NOMO-1 treated with dmso at 0.1 percent for 144 hours (cell line): ENCODE measurements at regions not wholly inside any gene's neighbourhood (a gene's known extent, or its start where the extent isn't known, plus 50 kb on each side); places are given as distances from the start of the nearest gene placed in this dataset.
A peak's percentile ranks its signal among the peaks of the same experiment; 100 is the strongest.

Experiments
- DNase-seq: peaks from one replicate; lab custom pipeline; 2025; ENCODE audit not compliant: unreplicated experiment; lab: John Stamatoyannopoulos, UW

DNA sequence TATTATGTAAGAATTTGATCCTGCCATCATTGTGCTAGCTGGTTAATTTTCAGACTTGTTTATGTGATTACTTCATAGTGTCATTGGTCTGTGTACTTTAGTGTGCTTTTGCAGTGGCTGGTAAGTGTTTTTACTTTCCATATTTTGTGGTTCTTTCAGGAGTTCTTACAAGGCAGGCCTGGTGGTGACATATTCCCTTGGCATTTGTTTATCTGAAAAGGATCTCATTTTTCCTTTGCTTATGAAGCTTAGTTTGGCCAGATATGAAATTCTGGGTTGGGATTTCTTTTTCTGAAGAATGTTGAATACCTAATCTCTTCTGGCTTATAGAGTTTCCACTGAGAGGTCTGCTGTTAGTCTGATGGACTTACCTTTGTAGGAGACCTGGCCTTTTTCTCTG lies 72.8 kb upstream of the MC4R start:
- no peak for DNase-seq

DNA sequence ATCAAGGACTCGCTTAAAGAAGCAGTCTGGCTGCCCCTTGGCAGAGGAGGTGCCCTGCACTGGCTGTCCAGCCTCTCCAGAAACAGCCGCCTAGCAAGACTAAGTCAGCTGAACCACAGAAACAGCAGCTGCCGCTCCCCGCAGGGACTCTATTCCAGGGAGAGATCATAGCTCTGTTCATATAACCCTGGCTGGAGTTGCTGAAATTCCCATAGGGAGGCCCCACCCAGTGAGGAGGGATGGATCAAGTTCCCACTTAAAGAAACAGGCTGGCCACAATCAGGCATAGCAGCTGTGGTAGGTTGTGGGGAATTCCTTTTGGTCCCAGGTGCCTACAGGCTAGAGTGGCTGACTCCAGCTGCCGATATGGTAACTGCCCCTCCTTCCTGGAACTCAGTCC lies 74.2 kb upstream of the MC4R start:
- no peak for DNase-seq

DNA sequence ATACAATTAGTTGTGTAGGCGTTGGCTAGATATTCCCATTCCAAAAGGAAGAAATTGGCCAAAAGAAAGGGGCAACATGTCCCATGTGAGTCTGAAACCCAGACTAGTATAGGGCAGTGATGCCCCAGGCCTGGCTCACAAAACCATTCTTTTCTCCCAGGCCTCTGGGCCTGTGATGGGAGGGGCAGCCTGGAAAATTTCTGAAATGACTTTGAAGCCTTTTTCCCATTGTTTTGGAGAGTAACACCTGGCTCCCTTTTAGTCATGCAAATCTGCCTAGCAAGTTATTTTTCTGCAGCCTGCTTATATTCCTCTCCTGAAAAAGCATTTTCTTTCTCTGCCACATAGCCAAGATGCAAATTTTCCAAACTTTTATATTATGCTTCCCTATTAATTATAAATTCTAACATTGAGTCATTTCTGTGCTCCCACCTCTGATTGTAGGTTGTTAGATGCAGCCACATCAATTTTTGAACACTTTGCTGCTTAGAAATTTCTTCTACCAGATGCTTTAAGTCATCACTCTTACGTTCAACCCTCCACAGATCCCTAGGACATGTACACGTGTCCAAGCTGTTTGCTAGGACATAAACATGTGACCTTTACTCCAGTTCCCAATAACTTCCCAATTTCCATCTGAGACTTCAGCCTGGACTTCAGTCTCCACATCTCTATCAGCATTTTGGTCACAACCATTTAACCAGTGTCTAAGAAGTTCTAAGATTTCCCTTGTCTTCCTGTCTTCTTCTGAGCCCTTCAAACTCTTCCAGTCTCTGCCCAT lies 76.1 kb upstream of the MC4R start:
- no peak for DNase-seq

DNA sequence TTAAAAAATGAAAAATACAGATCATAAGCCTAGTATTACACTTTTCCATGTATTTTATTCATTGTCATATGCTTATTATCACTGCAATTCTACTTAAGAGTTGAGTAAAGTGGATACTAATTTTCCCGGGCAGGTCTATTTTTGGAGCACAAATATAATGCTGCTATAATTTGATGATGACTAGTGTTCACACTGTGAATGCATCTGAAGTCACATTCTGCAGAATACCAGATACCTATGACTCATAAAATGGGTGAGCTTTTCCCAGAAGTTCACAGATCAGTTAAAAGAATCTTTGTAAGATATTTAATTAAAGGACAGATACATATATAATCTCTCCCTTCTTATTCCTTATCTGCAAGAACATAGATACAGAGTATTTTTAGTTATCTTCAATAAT lies 79.8 kb upstream of the MC4R start:
- DNase-seq = no peak

DNA sequence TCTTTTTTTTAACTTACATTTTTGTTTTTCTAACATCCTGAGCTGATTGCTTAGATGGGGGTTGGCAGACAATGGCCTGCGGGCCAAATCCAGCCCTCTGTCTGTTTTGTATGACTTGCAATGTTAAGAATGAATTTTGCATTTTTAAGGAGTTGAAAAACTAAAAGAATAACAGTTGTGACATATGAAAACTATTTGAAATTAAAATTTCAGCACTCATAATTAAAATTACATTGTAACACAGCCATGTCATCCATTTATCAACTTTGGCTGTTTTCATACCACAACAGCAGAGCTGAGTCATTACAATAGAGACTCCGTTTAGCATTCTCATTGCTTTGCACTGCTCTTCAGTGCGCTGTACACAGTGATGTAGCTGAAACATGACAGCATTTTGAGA lies 94.1 kb upstream of the MC4R start:
- DNase-seq = no peak

DNA sequence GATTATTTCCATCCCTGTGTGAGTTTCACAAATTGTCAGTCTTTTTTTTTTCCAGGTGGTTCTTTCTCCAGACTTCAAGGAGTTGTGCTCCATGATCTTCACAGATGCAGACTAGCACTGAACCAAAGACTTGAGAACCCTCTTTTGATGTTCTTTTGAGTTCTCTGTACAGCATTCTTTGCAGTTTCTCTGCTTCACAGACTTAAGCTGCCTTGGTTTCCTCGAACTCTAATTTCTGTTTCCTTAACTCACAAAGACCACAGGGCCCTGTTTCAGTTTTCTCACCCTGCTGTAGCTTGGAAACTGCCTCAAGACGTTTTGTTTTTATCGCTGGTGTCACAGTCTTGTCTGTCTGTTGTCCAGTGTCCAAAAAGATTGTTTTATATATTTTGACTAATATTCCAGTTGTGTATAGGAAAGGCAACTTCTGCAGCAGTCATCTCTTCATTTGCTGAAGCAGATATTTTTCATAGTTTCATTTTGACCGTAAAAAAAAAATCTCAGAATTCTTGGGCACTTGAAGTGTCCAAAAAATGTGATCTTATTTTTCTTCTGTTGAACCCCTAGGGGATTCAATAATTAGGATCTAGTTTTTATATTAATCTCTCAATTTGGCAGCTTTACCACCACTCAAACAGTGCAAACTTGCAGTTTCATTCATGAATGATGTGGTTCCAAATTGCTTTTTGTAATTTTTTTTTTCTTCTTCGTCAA lies 97.0 kb upstream of the MC4R start:
- no peak for DNase-seq

DNA sequence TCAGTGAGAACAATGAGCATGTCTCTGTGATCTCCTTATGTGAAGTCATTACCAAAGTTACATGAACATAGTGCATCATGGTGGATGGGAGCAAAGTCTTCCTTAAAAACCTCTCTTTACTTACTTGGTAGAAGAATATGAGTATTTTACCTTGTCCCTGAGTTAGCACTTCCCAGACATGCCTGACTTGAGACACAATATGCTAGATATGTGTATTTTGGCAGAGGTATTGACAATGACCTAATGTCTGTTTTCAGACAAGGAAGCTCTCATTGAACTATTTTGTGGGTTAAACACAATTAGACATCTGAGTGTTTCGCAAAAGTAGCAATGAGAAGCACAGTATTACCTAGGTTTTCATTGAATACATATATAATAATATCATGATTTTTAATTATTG lies 99.1 kb upstream of the MC4R start:
- no peak for DNase-seq

DNA sequence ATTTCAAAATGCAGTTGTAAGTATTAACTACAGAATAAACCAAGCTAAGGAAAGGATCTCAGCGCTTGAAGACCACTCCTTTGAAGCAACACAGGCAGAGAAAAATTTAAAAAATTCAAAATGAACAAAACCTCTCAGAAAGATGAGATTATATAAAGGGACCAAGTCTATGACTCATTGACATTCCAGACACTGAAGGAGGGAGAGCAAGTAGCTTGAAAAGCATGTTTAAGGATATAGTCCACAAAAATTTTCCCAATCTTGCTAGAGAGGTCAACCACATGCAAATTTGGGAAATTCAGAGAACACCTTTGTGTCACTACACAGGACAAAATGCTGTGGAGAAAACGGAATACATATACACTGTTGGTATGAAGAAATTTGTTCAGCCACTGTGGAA lies 112.6 kb upstream of the MC4R start:
- no peak for DNase-seq

DNA sequence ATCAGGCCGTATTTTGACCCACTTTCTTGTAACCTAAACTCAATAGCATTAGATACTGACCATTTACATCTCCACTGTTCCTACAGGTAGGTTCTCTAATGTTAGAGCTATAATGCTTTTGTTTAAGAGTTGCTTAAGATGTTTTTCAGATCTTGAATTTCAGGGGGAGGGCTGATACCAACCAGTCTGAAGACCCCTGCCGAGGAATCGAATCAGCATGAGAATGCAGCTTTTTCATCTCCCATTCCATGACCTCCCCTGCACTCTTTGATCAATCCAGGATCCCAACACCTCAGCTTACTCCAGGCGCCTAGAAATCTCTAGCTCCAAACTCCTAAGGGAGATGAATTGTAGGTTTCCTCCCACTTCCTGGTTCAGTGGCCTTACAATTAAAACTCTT lies 120.5 kb upstream of the MC4R start:
- no peak for DNase-seq

DNA sequence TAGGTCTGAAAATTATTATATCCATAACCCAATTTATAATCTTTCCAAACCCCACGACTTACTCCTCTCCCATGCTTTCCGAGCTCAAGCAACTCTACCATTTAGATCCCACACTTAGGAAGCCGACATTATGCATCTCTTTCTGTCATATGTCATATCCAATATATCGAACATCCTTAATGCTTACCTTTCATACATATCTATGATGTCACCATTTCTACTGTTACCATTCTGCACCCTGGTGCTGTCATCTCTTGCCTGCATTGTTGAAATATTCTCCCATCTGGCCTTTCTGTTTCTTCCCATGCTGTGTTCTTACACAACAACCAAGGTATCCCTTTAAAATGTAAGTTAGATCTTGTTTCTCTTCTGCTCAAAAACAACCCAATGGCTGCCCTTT lies 127.1 kb upstream of the MC4R start:
- no peak for DNase-seq

DNA sequence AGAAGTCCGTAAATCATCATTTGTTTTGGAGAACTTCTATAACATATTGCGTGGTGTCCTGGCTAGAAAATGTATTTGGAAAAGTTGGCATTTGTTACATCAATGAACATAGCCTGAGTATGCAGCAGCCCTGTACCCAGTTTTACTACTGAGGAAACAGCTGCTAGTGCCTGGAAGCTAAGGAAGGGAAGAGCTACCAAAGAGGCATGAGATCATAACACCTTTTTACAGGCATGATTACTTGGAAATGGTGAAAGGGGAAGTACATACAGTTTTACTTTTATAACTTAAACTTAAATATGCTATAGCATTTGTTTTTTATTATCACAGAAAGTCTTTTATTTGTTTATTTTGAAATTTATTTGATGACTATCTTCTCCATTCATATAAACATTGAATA lies 128.4 kb upstream of the MC4R start:
- DNase-seq = no peak

DNA sequence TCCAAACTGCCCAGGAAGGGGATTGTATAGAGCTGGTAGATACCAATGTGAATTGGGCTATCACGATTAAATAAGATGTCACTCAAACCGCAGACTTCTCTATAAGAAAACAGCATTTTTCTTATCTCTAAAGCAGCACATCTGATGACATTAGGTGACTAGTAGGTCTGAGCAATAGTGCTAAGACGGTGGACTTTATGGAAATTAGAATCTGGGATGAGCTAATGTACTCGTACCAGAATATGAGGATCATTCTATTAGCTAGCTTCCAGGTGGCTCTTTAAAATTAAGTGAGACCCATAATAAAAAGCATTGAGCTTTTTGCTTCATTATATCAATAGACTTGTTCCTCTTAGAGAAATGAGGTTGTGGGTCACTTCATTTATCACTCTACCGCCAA lies 130.0 kb upstream of the MC4R start:
- no peak for DNase-seq

DNA sequence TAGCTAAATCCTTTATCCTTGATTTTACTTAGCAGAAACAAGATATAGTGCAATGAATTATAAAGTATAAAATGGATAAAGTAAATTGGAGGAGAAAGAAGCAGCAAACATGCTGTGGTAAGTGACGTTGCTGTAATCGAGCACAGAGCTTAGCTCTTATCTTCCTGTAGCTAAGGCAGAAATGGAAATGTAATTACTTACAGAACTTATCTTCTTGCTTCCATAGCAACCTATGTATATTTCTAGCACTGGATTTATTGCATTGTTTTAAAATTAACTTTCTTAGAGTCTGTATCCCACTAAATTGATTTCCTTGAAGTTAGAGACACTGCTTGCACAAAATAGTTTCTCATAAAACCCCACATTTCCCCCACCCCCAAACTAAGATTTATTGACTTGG lies 130.6 kb upstream of the MC4R start:
- DNase-seq = no peak

DNA sequence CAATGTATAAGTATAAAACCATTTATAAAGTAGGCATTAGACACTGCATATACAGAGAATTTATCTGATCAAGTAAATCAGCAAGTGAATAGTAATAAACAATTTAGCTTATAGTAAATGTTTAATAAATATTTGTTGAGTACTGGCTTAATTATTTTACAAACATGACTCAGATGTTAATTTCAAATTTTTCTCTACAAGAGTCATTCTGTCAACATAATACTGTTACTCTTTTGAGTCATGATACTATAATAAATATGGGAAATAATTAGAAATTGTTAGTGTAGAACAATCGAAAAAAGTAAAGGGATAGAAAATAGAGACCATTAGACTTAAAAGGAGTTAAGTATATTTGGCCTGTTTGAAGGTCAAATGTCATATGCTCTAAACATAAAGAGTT lies 133.6 kb upstream of the MC4R start:
- DNase-seq = no peak

DNA sequence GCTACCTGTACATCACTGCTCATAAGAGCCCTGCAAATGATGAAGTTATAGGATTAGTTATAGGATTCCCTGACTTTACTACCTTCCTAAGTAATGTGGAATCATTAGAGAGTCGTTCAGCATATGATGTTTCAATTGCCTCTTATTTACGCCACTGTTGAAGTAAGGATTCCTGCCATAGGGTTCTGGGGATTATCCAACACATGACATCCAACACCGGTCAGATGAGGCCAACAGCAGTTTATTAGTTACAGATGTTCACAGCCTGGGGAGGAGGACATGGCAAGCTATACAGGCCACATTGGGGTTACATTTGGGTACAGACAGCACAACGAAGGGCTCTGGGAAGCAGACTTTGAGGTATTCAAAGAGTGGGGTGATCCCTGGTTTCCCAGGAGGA lies 134.1 kb upstream of the MC4R start:
- no peak for DNase-seq

DNA sequence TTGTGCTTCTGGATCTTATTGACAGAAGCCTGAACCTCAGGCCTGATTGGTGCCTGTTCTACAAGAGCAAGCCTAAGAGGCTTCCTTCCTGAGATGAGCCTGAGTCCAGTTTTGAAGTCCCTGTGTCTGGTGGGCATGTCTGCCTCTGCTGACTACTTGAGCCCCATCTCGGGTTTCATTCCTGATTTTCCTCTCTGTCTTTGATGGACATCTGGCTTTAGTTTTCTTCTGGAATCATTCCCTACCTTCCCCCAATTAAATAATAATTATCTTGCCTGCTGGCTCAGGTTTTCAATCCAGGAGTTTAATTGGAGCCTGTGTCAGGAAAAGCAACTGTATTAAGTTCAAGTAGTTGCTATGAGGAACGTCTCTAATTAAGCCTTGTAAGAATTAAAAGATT lies 135.5 kb upstream of the MC4R start:
- no peak for DNase-seq

DNA sequence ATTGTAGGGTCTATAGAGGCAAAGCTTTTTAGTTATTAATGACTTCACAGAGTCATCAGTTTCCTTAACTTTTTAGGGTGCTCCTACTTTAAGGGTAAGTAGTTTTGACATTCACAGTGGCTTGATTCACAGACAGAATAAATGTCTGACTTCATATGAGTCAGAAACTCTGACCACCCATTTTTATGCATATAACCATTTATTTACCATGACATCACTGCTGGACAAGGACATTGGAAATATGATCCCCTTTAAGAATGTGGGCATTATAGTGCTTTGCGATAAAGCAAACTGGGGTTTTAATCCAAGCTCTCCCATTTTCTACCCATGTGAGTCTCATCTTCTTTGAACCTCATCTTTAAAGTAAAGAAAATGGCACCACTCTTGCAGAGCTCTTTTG lies 162.0 kb upstream of the MC4R start:
- DNase-seq = no peak

DNA sequence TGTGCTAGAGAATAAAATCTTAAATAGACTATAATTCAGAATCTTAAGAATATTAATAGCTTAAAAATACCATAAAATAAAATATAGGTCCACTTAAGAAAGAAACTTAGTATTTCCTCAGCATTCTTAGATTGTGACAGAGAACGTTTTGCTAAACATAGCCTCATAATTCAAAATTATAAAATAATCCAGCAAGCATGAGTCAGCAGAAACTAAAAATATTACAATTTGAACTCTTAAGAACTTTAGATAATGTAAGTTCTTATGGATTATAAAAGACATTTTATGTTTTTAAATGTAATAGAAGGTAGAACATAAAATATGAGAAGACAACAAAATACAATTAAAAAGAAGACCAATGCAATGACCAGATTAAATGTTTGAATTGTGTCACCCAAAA lies 164.5 kb upstream of the MC4R start:
- DNase-seq = no peak

DNA sequence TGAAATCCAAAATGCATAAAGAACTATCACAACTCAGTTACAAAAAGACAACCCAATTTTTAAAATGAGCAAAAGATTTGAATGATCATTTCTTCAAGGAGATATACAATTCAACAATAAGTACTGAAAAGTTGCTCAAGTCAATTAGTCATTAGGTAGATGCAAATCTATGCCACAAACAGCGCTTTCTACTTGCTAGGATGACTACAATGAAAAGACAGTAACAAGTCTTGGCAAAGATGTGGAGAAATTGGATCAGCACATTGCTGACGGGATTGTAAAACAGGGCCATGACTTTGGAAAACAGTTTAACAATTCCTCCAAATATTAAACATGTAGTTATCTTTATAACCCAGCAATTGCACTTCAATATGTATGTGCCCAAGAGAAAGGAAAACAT lies 166.3 kb upstream of the MC4R start:
- no peak for DNase-seq

DNA sequence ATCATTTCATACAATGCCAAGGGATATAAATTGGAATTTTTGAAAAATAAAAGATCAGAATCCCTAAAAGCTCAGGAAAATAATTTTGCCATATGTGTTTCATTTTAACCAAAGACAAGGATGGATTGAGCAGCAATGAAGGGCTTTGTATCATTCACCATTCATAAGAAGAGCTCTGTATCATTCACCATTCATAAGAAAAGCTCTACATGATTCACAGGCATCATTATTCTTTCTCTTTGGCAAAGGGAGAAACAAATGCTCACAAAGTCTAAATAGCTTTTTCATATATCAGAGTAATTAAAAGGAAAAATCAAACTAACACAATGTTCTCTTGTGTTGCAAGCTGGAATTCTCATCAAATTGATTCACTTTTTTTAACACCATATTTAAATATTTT lies 169.1 kb upstream of the MC4R start:
- DNase-seq = no peak

DNA sequence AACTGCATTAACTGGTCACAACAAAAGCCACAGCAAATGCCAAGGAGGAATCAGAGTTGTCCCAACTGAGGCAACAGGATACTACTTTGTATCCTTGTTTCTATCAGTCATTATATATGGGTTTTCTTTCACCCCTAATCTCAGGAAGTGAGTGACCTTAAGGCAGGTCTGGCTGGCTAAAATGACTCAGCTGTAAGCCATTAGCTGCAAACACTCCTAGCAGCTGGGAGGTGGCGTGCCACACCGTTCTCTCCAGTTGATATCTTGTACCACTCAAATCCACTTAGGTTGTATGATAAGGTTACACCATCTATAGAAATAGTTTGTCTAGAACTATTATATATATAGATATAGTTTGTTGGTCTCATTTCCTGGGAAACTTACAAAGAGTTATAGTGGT lies 171.1 kb upstream of the MC4R start:
- DNase-seq = no peak

DNA sequence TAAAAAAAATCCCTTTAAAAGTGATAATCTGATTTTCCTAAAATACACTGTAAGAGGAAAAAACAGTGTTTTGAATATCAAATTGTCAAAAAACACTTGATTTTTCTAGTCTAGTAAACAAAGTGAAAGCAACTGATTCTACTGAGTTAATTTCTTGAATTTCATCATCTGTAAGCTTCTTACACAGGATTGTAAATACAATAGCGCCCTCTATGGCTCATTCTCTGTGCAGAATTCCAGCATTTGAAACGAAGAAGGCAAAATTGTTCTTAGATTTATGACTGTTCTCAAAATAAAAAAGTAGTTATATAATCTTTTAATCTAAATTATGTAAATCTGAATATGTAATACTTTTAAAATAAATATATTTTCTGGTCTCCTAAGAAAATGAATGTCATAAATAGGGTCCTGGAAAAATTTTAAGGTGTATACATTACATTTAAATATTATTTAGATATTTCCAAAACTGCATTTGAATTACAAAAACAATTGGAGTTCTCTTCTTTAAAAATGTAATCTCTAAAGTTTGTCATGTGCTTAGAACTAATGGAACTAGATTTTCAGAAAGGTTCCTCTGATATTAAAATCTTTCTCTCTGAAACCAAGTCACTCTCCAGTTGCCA lies 176.9 kb upstream of the MC4R start:
- peak; percentile 25 for DNase-seq

DNA sequence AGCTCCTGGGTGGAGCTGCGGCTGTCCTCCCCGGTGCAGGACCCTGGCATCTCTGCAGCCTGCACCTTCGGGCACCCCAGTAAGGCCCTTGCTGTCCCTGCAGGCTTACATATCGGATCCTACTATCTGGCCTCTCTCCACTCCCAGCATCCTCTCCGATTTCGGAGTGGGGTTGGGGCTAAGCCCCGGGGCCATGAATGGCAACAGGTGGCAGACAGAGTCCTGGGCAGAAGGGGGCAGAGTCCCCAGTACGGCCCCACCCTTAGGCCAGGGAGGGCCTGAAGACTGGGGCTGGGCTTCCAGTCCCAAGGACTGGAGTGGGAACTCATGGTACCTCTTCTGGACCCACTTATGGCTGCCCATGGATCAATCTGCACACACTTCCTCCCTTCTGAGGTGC lies 180.4 kb upstream of the MC4R start:
- DNase-seq = no peak
